HG03378 (cell line): ENCODE measurements at regions not wholly inside any gene's neighbourhood (a gene's known extent, or its start where the extent isn't known, plus 50 kb on each side); places are given as distances from the start of the nearest gene placed in this dataset.
"Not testable (repeated sequence)": the region's sequence is repeated elsewhere in the genome, so short reads cannot be mapped to it uniquely, and the experiment has no call there.

Experiments
- ATAC-seq: cut with Tn5 transposase; IDR thresholded peaks from one replicate; pipeline ENCODE4 v1.9.1; 2021; ENCODE audit warnings: mild to moderate bottlenecking, moderate library complexity; ENCODE audit not compliant: unreplicated experiment

- no peak for ATAC-seq
Observed at GRCh38 chr7:84738583-84739150, 448.2 kb downstream of the SEMA3D start.

GRCh38 chr7:84735677-84736076 is 451.2 kb downstream of the SEMA3D start:
- no peak for ATAC-seq

GRCh38 chr7:84735011-84735410 is 451.8 kb downstream of the SEMA3D start:
- no peak for ATAC-seq

- not testable (repeated sequence) for ATAC-seq
Observed at GRCh38 chr7:84733976-84734375, 452.9 kb downstream of the SEMA3D start.

- ATAC-seq, result not testable (repeated sequence)
Observed at GRCh38 chr7:84730864-84731263, 456.0 kb downstream of the SEMA3D start.

- ATAC-seq, result no peak
Observed at GRCh38 chr7:84729284-84729683, 457.6 kb downstream of the SEMA3D start.

GRCh38 chr7:84722734-84723133 is 464.1 kb downstream of the SEMA3D start:
- ATAC-seq, result no peak

GRCh38 chr7:84722086-84722485 is 464.8 kb downstream of the SEMA3D start:
- ATAC-seq, result no peak

- ATAC-seq, result no peak
Observed at GRCh38 chr7:84720456-84721097, 466.3 kb downstream of the SEMA3D start.

- ATAC-seq, result no peak
Observed at GRCh38 chr7:84714765-84715164, 472.1 kb downstream of the SEMA3D start.

- no peak for ATAC-seq
Observed at GRCh38 chr7:84712374-84713121, 474.3 kb downstream of the SEMA3D start.

GRCh38 chr7:84710538-84710937 is 476.3 kb downstream of the SEMA3D start:
- not testable (repeated sequence) for ATAC-seq

GRCh38 chr7:84705706-84706105 is 481.1 kb downstream of the SEMA3D start:
- no peak for ATAC-seq

GRCh38 chr7:84705079-84705478 is 481.8 kb downstream of the SEMA3D start:
- no peak for ATAC-seq

- no peak for ATAC-seq
Observed at GRCh38 chr7:84704380-84704779, 482.5 kb downstream of the SEMA3D start.

GRCh38 chr7:84701524-84702306 is 485.1 kb downstream of the SEMA3D start:
- ATAC-seq, result no peak

GRCh38 chr7:84700563-84701370 is 486.1 kb downstream of the SEMA3D start:
- no peak for ATAC-seq

- ATAC-seq, result no peak
Observed at GRCh38 chr7:84697506-84697905, 489.4 kb downstream of the SEMA3D start.

GRCh38 chr7:84693483-84693882 is 493.4 kb downstream of the SEMA3D start:
- ATAC-seq, result no peak

GRCh38 chr7:84688671-84689070 is 494.1 kb upstream of the SEMA3A start:
- ATAC-seq, result no peak

GRCh38 chr7:84686373-84686772 is 491.8 kb upstream of the SEMA3A start:
- ATAC-seq, result no peak
